Stimulated activated CD8-positive, alpha-beta memory T cell treated with anti-CD3 and anti-CD28 coated beads, Interleukin-15, amount 100 ng/mL, for 1 hour (primary cell): ENCODE measurements at regions not wholly inside any gene's neighbourhood (a gene's known extent, or its start where the extent isn't known, plus 50 kb on each side); places are given as distances from the start of the nearest gene placed in this dataset.
"Not testable (repeated sequence)": the region's sequence is repeated elsewhere in the genome, so short reads cannot be mapped to it uniquely, and the experiment has no call there.

Experiments
- DNase-seq: peaks from one replicate; pipeline ENCODE4 v3.0.0-alpha.2; 2020; ENCODE audit warnings: low read depth

DNA sequence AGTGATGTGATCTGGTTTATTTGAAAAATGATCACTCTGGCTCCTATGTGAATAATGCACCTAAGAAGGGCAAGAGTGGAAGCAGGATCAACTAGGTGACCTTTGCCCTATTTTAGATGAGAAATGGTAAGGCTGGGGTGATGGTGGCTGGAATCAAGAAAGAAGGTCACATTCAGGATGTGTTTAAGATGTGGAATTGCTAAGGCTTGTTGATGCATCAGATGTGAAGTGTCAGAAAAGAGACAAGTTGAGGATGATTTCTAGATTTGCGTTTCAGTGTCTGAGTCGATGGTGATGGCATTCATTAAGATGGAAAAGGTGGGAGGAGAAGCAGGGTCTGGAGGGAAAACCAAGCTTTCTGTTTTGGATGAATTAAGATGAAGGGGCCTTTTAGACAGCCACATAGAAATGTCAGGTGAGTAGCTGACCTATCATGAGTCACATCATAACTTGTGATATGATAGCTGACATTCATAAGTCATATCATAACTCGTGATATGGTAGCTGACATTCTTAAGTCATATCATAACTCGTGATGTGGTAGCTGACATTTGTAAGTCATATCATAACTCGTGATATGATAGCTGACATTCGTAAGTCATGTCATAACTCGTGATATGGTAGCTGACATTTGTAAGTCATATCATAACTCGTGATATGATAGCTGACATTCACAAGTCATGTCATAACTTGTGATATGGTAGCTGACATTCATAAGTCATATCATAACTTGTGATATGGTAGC lies 101.2 kb upstream of the SEC11C start:
- no peak for DNase-seq

DNA sequence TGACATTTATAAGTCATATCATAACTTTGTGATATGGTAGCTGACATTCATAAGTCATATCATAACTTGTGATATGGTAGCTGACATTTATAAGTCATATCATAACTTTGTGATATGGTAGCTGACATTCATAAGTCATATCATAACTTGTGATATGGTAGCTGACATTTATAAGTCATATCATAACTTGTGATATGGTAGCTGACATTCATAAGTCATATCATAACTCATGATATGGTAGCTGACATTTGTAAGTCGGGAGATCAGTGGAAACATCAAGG lies 100.7 kb upstream of the SEC11C start:
- not testable (repeated sequence) for DNase-seq

DNA sequence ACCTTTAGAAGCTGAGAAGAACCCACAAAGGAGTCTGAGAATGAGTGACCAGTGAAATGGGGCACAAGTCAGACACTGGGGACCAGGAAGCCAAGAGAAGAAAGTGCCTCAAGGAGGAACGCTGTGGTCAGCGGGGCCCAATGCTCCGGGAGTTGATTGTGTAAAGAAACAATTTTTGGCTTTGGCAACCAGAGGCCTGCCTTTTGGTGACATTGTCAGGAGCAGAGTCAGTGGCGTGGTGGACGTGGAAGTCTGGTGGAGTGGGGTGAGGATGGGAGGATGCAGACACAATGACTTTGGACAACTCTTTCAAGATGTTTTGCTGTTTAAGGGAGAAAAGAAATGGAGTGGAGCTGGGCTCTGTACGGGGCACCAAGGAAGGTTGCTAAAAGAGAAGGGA lies 100.2 kb upstream of the SEC11C start:
- no peak for DNase-seq

DNA sequence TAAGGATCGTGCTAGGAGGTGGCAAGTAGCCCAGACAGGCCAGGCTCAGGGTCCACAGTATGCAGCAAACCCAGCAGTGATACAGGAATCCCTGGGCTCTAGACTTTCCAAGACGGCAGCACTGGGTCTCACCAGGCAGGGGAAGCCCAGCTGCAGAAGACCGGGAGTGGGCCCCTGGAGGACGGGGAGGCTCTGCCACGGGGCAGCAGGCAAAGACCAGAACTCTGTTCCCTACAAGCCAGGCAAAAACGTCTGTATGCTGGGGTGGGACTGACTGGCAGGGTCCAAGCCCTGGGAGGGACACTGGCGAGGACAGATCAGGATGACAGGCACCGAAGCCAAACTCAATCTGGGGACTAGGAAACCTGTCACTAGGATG lies 98.9 kb upstream of the SEC11C start:
- DNase-seq: no peak

DNA sequence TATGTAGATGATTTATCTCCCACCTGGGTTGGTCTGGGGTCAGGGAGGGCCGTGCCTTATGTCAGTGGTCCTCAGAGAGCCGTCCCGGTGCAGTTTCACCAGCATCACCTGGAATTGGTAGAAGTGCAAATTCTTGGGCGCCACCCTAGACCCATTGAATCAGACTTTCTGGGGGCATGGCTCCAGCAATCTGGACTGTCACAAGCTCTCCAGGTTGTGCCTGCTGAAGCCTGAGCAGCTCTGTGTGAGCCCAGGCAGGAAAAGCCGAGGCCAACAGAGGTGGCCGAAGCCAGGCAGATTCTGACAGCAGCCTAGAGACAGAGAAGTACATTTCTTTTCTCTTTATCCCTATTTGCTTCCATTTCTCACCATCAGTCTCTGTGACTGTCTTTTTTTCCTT lies 98.4 kb upstream of the SEC11C start:
- no peak for DNase-seq

DNA sequence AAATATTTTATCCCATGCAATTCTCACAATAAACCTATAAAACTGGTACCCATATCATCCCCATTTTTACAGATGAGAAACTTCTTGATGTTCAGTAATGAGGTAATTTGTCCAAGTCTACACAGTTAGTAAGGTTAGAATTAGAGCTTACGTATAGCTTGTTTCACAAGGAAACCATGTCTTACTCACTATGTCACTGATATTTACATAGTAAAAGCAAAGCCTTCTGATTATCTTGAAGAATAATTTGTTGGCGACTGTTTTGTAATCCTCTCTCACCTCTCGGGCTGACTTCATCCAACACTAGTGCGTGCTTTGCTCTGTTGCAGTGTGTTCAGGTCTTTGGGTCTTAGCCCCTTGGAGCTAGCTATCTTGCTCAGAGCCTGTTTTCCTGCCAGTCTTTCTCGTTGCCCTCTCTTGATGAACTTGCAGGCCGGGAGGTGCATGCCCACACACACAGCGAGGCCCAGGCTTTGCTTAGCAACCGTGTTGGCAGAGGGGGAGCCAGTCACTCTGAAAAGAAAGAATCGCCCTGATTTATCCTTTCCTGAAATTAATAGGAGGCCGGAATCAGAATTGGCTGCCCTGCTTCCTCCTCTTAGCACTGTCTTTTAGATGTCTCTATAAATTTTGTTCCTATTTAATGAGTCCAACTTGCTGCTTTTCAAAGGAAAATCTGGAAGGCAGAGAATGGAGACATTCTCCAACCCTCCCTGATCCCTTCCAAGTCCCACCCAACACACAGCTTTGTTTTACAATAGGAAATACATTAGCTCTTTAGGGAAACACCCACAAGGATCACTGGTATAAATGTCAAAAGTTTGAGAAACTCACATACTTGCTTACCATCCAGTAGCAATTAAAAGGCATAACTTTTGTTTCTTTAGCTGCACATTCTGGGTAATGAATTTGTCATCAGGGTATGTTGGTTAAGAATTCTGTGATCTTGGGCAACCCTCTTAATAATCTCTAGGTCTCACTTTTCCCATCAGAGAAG lies 97.6 kb upstream of the SEC11C start:
- DNase-seq: no peak

DNA sequence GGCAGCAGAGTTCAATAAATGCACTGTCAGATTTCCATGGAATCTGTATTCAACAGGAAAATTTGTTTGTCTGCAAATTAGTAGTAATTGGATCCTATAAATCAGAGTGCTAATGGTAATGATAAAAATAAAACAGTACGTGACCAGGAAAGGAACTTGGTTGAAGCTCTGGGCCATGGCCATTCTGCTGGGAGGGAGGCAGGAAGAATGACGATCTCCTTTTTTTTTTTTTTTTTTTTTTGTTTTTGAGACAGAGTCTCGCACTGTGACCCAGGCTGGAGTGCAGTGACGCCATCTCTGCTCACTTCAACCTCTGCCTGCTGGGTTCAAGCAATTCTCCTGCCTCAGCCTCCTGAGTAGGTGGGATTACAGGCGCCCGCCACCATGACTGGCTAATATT lies 94.8 kb upstream of the SEC11C start:
- DNase-seq: no peak

DNA sequence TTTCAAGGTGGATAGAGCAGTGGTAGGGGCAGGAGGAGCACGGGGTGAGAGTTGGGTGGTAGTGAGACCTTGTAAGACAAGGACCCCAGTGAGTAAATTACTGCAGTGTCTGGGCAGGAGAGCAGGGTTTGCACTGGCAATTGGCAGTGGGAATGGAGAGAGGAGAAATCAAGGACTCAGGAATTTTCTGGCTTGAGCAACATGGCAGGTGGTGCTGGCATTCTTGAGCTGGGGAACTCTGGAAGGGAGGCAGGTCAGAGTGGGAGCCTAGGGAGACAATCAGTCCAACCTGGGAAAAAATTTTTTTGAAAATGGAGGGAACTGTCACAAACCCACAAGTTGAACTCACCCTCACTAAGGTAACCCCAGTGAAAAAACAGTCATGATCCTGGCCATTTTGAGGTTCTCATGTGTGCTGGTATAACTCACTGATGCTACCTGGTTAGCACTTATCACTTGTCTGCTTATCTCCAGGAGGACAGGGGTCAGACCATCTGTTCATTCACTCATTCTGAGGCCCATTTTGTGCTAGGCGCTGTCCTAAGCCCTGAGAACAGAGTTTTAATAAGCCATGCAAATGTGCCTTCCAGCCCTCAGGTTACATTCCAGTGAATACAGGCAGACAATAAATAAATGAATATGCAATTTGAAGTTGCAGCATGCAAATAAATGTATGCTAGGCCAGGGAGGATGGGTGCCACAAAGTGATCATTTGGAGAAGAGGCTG lies 92.2 kb upstream of the SEC11C start:
- DNase-seq: no peak

DNA sequence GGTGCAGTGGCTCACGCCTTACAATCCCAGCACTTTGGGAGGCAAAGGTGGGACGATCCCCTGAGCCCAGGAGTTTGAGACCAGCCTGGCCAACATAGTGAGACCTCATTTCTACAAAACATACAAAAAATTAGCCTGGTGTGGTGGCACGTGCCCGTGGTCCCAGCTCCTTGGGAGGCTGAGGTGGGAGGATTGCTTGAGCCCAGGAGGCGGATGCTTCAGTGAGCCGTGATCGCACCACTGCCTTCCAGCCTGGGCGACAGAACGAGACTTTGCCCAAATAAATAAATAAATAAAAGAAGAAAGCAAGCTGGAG lies 91.7 kb upstream of the SEC11C start:
- no peak for DNase-seq

DNA sequence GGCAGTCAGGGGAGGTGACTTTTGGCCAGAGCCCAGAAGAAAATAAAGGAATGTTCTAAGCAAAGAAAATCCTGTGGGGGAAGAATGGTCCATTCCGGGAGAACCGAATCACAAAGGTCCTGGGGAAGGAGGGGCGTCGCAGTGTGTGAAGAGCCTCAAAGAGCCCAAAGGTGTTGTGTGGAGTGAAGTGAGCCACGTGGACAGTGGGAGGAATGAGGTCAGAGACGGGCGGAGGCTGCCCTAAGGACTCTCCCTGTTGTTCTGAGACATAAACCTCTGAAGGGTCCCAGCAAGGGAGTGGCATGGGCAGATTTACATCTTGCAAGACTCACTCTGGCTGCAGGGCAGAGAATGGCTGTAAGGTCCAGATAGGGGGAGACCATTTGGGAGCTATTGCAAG lies 91.3 kb upstream of the SEC11C start:
- DNase-seq: no peak

DNA sequence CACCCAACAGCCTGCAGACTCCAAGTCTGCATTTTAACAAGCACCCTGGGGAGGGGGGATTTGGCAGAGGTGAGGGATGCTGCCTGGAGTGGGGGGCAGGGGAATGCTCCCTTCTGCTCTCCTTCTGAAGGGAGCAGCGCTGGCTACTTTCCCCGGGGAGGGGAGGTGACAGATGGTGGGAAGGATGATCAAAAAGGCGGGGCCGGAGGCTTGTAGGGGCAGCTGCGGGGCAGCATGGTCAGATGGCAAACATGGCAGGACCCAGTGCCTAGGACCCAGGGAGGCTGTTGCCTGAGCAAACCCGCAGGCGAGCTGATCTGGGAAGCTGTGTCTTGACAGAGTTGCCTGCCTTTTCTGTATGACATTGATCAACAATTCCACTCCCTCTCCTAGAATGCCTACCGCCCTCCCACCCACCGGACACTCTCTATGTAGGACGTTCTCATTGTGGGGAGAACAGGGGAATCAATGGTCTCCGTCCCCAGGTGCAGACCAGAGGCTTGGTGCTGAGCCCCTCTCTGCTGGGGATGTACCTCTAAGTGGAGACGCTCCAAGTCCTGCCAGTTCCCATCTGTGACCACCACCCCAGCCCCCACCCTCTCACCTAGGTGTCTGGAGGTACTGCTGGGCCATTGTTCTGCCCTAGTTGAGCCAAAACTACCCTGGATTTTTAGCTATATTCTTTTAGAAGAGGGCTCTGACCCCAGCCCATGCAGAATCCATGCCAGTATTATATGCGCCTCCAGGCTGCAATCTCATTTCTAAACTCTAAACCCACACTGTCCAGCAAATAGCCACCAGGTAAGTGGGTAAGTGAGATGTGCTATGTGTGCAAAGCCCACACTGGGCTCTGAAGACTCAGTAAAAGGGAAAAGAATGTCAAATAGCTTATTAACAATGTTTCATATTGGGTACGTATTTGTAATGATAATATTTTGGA lies 89.7 kb upstream of the SEC11C start:
- no peak for DNase-seq

DNA sequence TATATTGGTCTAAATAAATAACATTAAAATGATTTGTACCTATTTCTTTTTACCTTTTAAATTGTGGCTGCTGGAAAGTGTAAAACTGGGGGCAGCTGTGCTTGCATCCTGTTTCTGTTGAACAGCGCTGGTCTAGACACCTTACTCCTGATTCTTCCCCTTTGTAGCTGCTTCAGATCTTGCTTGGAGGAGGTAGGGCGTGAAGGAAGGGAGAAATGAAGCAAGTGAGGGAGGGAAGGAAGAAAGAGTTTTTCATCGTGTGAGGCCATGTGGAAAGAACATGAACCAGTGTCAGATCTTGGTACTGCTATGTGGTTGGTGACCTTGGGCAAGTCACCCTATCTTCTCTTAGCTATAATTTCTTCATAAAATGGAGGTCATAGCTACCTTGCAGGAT lies 89.0 kb upstream of the SEC11C start:
- DNase-seq: no peak

DNA sequence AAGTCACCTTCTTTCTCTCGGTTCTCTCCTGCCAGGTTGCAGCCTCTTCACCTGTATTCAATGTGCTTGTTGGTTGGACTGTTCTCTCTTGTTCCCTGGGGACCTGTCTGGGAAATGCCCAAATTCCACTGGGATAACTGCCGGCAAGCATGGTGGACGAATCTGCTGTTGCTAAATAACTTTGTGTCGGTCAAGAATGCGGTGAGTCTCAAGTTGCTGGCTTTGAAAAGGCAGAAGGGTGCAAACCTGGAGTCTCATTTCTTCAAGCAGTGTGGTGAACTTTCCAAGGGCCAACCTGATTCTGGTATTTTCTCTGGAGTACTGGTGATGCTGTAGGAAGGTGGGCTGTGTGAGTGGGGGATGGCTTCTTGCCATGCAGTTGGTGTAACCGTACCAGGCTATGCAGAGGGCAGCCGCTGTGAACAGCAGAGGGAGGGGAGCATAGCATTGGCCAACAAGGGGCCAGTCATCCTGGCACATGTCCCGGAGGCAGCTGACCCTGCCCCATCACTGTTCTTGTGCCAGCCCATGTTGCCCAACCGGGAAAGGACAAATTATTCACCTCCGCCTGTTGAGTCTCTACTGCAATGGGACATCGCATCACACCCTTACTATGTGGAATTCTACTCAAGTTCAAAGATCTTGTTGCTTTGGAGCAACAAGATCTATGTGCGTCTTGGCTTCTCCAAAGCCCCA lies 88.1 kb upstream of the SEC11C start:
- DNase-seq: no peak

DNA sequence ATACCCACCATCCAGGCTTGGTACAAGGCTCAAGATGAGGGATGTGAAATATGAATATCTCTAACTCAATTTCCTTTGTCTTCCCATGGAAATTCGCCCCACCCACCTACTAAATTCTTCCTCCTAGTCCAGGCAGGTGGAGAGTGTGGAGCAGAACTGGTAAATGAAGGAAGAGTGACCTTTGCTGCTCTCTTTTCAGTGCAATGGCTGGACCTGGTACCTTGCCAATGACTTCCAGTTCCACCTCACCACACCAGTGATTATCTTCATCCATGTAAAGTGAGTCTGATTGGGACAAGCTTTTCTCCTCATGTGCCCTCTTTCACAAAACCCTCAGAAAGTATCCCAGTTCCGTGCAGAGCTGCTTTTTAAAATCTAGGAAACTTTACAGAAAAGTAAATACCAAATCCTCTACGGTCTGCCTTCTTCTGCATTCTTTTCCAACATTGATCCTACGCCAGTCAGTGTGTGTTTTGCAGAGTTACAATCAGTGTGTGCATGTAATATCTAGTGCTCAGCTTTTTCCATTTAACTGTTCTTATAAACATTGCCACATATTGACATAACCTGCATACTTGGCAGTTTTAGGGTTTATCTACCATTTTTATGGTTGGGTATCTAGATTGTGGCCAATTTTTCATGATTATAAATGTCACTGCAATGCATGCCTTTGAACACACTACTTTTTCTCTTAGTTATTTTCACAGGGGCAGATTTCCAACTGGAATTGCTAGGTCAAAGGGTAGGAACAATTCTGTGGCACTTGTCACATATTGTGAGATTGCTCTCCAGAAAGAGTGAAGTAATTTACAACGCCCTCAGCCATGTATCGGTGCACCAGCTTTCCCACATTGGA lies 86.5 kb upstream of the SEC11C start:
- DNase-seq: no peak

DNA sequence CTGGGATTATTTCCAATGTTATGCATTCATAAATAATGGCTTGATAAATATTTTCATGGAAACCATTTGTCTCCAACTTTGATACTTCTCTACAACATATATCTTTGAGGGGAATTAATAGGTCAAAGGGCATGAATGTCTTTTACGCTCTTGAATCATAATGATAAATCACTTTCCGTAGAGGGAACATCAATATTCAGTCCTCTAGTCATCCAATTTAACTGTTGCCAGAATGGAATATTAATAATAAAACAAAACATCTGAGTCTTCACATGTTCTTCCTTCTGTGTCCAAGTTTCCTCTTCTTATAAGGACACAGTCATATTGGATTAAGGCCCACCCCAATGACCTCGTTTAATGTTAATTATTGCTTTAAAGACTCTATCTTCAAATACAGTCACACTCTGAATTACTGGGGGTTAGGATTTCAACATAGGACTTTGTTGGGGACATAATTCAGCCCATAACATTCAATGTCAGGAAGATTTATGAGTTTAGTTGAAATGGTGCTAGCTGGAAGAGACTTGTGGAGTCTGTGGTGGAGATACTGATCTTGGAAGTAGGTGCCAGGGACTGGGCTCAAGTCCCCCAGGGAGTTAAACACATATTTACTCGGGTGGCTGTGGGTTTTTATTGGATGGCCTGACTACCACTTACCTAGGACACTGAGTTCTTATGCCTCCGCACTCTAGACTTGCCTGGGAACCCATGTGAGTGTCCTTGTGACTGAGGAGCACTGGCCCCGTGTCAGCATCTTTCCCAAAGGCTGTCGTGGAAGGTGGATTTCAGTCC lies 85.0 kb upstream of the SEC11C start:
- no peak for DNase-seq

DNA sequence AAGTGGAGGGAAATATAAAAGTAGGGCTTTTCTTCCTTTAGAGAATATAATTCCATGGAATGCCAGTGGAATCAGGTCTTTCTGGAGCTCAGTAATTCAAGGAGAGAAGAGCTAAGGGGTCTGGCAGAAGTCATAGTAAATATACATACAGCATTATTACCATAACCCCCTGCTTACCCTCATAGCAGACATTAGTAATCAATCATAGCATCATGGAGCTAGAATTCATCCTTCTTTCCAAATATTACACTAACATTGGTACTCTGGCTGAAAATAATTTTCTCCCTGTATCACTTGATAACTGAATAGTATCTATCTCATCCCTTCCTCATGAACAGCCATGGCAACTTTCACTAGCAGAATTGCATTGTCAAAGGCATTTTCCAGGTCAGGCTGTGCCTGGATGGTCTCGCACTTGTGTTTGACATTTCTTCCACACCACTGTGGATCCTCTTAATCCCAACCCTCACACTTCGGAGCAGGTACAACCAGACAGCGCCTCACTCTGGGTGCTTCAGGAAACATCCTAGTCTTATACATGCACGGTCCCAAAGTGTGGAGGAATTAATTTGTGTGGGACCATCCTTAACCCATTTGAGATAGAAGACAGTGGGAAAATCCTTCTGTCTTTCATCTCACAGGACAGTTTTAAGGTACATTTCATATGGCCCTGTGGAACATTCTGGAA lies 84.2 kb upstream of the SEC11C start:
- no peak for DNase-seq

DNA sequence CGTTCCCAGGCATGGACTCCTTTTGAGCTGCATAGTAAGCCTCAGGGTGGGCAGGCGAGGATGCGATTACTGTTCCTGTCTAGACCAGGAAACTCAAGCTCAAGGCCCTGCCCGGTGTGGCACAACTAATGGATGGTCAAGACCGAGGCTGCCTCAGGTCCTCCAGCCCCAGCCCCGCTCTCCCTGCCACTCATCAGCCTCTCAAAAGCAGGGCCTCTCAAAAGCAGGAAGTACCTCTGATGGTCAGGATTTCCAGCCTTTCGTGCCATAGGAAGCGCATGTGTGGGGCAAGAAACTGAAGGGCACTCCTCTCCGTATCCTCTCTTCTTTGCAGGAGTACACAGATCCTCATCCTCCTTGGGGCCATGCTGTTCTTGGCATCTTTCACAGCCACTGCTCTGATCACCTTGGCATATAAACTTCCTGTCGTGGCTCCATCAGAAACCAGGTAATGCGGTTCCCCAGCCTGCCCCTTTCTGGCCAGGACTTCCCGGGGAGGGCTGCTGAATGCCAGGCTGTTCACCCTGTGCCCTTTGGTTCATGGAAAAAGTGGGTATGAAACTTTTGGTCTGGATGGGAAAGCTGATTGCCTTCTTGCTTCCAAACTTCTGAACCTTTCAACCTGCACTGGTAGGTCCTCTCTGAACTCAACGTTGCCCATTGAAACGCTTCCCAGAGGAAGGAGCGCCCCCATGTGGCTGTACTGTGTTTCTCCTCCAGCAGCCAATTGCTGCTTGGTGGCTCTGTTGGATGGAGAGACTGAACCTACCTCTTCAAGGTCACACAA lies 82.8 kb upstream of the SEC11C start:
- DNase-seq: no peak

DNA sequence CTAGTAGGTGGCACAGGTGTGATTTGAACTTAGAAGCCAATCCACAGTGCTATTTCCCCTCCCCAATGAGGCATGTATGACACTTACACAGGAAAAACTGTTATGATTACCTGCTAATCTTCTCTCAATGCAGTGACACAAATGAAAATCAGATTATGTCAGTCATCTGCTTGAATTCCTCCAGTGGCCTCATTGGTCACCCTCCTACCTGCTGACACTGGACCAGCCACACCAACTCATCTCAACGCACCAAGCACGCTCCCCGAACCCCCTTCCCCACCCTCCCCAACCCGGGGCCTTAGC lies 82.2 kb upstream of the SEC11C start:
- no peak for DNase-seq
